PC-3 (cell line): ENCODE measurements at regions not wholly inside any gene's neighbourhood (a gene's known extent, or its start where the extent isn't known, plus 50 kb on each side); places are given as distances from the start of the nearest gene placed in this dataset.

Experiments
- ATAC-seq: fragments of 200-7000 bp; cut with Tn5 transposase; 2 replicates; pipeline ENCODE4 v1.9.1; 2020; ENCODE audit warnings: mild to moderate bottlenecking, moderate library complexity
- BruUV-seq: library from RNA; stranded (reverse); fragments of 400-500 nt; replicated peaks from 2 replicates; lab custom pipeline; 2021; lab: Mats Ljungman, UMichigan
- CTCF ChIA-PET: fragments of 300-600 bp; sonication (Branson Sonifier 250); formaldehyde crosslinking; loops from one replicate; lab custom pipeline; 2022; ENCODE audit warnings: antibody characterized with exemption; lab: Charles Lee
- POLR2A ChIA-PET: fragments of 300-600 bp; sonication (Branson Sonifier 250); formaldehyde crosslinking; loops from one replicate; lab custom pipeline; 2022; ENCODE audit warnings: antibody characterized with exemption; ENCODE audit not compliant: unreplicated experiment; lab: Charles Lee
- DNase-seq: peaks from one replicate; pipeline ENCODE4 v3.0.0-alpha.2; 2015
- H2AFZ ChIP-seq: fragments of 300-600 bp; sonication (generic); 2 replicates; pipeline ENCODE4 v1.6.0; 2016; ENCODE audit warnings: antibody characterized with exemption, low read length
- H3F3A ChIP-seq: fragments of 300-600 bp; sonication (generic); one replicate; pipeline ENCODE4 v1.6.0; 2017; ENCODE audit warnings: antibody characterized with exemption, low read length, control low read depth, mild to moderate bottlenecking; ENCODE audit not compliant: unreplicated experiment
- H3K27ac ChIP-seq: fragments of 300-600 bp; sonication (generic); 2 replicates; pipeline ENCODE4 v1.5.1; 2016; ENCODE audit warnings: mild to moderate bottlenecking, low read length
- H3K27me3 ChIP-seq: fragments of 300-600 bp; sonication (generic); 2 replicates; pipeline ENCODE4 v1.6.1; 2016; ENCODE audit warnings: low read length, mixed read lengths
- H3K36me3 ChIP-seq: fragments of 300-600 bp; sonication (generic); 2 replicates; pipeline ENCODE4 v1.6.1; 2016; ENCODE audit warnings: low read depth, mixed run types, low read length, mixed read lengths
- H3K4me1 ChIP-seq: fragments of 300-600 bp; sonication (generic); 2 replicates; pipeline ENCODE4 v1.5.1; 2016; ENCODE audit warnings: low read length; ENCODE audit not compliant: insufficient read depth
- H3K4me2 ChIP-seq: fragments of 300-600 bp; sonication (generic); 2 replicates; pipeline ENCODE4 v1.6.0; 2016; ENCODE audit warnings: low read length
- H3K4me3 ChIP-seq: fragments of 300-600 bp; sonication (generic); 2 replicates; pipeline ENCODE4 v1.5.1; 2016; ENCODE audit warnings: mild to moderate bottlenecking, low read length, mixed read lengths
- H3K79me2 ChIP-seq: fragments of 300-600 bp; sonication (generic); 2 replicates; pipeline ENCODE4 v1.6.1; 2017; ENCODE audit warnings: low read length, mixed read lengths
- H3K9ac ChIP-seq: fragments of 300-600 bp; sonication (generic); 2 replicates; pipeline ENCODE4 v1.6.0; 2016; ENCODE audit warnings: mild to moderate bottlenecking, low read length
- H3K9me2 ChIP-seq: fragments of 300-600 bp; sonication (generic); replicated peaks from 2 replicates; pipeline ENCODE4 v1.6.1; 2016; ENCODE audit warnings: mixed run types, low read length, mixed read lengths
- H3K9me3 ChIP-seq: fragments of 300-600 bp; sonication (generic); 2 replicates; pipeline ENCODE4 v1.6.1; 2016; ENCODE audit warnings: low read length, mixed read lengths
- H4K20me1 ChIP-seq: fragments of 300-600 bp; sonication (generic); 2 replicates; pipeline ENCODE4 v1.6.1; 2016; ENCODE audit warnings: low read length, mixed read lengths
- EZH2 ChIP-seq: fragments of 300-600 bp; sonication (generic); IDR thresholded peaks from one replicate; pipeline ENCODE4 v1.6.1; 2017; ENCODE audit warnings: antibody characterized with exemption, mild to moderate bottlenecking, low read length; ENCODE audit not compliant: unreplicated experiment
- EZH2phosphoT487 ChIP-seq: fragments of 300-600 bp; sonication (generic); IDR thresholded peaks from 2 replicates; pipeline ENCODE4 v1.6.1; 2018; ENCODE audit warnings: mild to moderate bottlenecking, antibody characterized with exemption, low read length, borderline replicate concordance
- intact Hi-C: fragments of 100-400 bp; cut with micrococcal nuclease; formaldehyde crosslinking; loops from 2 replicates; pipeline ENCODE4 v1.9.0; 2023
- TF ChIP-seq, protein P1 (sequence below): fragments of 300-600 bp; sonication (generic); conservative IDR thresholded peaks from 2 replicates; pipeline ENCODE4 v1.5.1; 2017; ENCODE audit warnings: antibody characterized with exemption, low read depth, mild to moderate bottlenecking, low read length

DNA sequence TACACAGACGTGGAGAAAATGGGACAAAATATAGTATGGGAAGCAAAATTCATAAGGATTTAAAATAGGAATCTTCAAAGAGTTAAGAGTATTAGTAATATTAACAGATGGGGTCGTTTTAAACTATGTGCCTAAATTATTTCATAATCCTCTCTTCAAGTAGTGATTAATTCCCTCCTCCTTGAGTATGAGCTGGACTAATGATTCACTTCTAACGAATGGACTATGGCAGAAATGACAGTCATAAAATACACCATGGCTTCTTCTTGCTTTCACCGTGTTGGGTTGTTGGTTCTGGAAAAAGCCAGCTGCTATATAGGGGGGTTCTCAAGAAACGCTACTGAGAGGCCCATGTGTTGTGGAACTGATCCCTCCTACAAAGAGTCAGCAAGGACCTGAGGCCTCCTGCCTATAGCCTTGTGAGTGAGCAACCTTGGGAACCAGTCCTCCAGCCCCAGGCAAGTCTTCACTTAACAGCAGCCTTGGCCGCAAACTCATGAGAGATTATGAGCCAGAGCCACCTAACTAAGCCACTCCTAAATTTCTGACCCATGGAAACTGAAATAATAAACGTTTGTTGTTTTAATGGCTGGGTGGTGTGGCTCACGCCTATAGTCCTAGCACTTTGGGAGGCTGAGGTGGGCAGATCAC lies 64.8 kb upstream of the ABHD2 start:
- Histone ChIP-seq H3F3A (no peaks in the 10 kb centered on the region), H2AFZ (no peak overlapping the region), H3K27me3 (no peaks in the 10 kb centered on the region), H4K20me1 (no peaks in the 10 kb centered on the region), H3K9me3 (no peaks in the 10 kb centered on the region), H3K27ac (no peak overlapping the region), H3K4me2 (no peak overlapping the region), H3K9me2 (no peaks in the 10 kb centered on the region), H3K36me3 (no peaks in the 10 kb centered on the region), H3K9ac (no peak overlapping the region), H3K79me2 (no peaks in the 10 kb centered on the region), H3K4me1 (no peaks in the 10 kb centered on the region), H3K4me3 (no peak overlapping the region)
- POLR2A ChIA-PET = no interaction called here
- ATAC-seq (no peak), DNase-seq (no peak)
- BruUV-seq = no TSS peak
- intact Hi-C loops = no loop called here
- CTCF ChIA-PET = no interaction called here
- TF ChIP-seq EZH2 (no peak), EZH2phosphoT487 (no peak)
- TF ChIP-seq, protein P1, sequence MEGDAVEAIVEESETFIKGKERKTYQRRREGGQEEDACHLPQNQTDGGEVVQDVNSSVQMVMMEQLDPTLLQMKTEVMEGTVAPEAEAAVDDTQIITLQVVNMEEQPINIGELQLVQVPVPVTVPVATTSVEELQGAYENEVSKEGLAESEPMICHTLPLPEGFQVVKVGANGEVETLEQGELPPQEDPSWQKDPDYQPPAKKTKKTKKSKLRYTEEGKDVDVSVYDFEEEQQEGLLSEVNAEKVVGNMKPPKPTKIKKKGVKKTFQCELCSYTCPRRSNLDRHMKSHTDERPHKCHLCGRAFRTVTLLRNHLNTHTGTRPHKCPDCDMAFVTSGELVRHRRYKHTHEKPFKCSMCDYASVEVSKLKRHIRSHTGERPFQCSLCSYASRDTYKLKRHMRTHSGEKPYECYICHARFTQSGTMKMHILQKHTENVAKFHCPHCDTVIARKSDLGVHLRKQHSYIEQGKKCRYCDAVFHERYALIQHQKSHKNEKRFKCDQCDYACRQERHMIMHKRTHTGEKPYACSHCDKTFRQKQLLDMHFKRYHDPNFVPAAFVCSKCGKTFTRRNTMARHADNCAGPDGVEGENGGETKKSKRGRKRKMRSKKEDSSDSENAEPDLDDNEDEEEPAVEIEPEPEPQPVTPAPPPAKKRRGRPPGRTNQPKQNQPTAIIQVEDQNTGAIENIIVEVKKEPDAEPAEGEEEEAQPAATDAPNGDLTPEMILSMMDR = no peak

DNA sequence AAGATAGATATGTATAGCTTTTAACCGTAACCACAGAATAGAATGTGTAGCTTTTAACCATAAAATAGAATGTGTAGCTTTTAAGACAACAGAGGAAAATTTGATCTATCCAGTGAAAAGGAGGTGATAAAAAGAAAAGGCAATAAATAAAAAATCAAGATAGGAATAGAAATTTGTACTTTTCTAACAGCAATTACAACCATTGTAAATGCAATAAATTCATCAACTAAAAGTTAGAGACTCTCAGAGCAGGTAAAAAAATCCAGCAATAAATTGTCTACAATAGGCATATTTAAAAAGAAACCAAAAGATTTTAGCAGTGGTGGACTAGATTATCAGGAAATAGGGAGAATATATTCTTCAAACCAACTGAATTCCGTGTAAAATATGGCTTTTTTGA lies 63.8 kb upstream of the ABHD2 start:
- no peak for DNase-seq
- Histone ChIP-seq H3K9ac (no peak overlapping the region), H3F3A (no peaks in the 10 kb centered on the region), H3K27me3 (no peaks in the 10 kb centered on the region), H3K79me2 (no peaks in the 10 kb centered on the region), H3K4me1 (no peaks in the 10 kb centered on the region), H3K4me3 (no peak overlapping the region), H3K4me2 (no peak overlapping the region), H4K20me1 (no peaks in the 10 kb centered on the region), H3K36me3 (no peaks in the 10 kb centered on the region), H3K9me3 (no peaks in the 10 kb centered on the region), H3K9me2 (no peaks in the 10 kb centered on the region), H3K27ac (no peak overlapping the region), H2AFZ (no peak overlapping the region)
- ChIA-PET CTCF (no interaction called here), POLR2A (no interaction called here)
- ATAC-seq = no peak
- intact Hi-C loops = no loop called here
- TF ChIP-seq, protein P1 = no peak
- TF ChIP-seq EZH2phosphoT487 = no peak
- no peak for TF ChIP-seq EZH2
- BruUV-seq = no TSS peak

DNA sequence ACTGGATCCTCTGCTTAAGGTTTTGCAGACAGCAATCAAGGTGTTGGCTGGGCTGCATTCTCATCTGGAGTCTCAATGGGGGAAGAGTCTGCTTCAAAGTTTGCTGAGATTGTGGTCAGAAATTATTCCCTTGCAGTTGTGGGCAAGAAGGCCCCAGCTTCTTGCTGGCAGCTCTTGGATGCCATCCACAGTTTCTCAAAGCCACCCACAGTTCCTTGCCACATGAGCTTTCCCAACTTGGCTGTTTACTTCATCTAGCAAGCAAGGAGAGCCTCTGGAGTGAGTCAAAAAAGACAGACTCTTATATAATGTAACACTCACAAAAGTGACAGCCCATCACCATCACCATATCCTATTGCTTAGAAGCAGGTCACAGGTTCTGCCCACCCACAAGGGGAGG lies 62.1 kb upstream of the ABHD2 start:
- H3K9me3 ChIP-seq = no peaks in the 10 kb centered on the region
- H3K4me1 ChIP-seq = no peaks in the 10 kb centered on the region
- no peaks in the 10 kb centered on the region for H3K27me3 ChIP-seq
- H3K9me2 ChIP-seq = no peaks in the 10 kb centered on the region
- H3K9ac ChIP-seq = no peak overlapping the region
- TF ChIP-seq EZH2phosphoT487 = no peak
- TF ChIP-seq EZH2 = no peak
- TF ChIP-seq, protein P1 = no peak
- no peak overlapping the region for H3K4me3 ChIP-seq
- H2AFZ ChIP-seq = no peak overlapping the region
- H3K4me2 ChIP-seq = no peak overlapping the region
- ATAC-seq (no peak), DNase-seq (no peak)
- CTCF ChIA-PET = no interaction called here
- no peaks in the 10 kb centered on the region for H4K20me1 ChIP-seq
- POLR2A ChIA-PET = no interaction called here
- no TSS peak for BruUV-seq
- H3K79me2 ChIP-seq = no peaks in the 10 kb centered on the region
- no peaks in the 10 kb centered on the region for H3F3A ChIP-seq
- intact Hi-C loops = no loop called here
- no peak overlapping the region for H3K27ac ChIP-seq
- H3K36me3 ChIP-seq = no peaks in the 10 kb centered on the region
